ENCODE measurements at regions not wholly inside any gene's neighbourhood (a gene's known extent, or its start where the extent isn't known, plus 50 kb on each side); places are given as distances from the start of the nearest gene placed in this dataset.

DNA sequence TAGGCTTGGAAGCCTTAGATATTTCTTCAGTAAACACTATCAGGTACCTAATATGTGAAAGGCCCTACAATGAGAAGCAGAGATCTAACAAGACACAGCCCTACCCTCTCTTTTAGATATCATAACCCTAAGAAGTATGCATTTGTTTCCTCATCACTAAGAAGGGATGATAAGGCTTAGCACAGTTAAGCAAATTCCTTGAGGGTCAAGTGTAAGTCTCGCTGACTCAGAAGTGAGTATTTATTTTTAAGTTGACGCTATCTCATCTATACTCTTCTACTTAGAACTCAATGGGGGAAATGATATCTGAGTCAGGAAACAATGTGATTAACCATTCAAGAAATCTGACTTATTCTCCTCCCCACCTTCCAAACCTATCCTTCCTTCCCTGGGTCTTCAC, 149.7 kb downstream of the ESM1 start:
- H3K27me3 ChIP-seq (ENCODE audit: insufficient read depth, low read length, poor library complexity, severe bottlenecking), result no peaks in the 10 kb centered on the region
- H3K4me1 ChIP-seq (ENCODE audit: insufficient read depth, low read length, poor library complexity, severe bottlenecking), result no peaks in the 10 kb centered on the region
- no peaks in the 10 kb centered on the region for H3F3A ChIP-seq (ENCODE audit: low read depth)
- H3K36me3 ChIP-seq (ENCODE audit: insufficient read depth, low read length), result no peaks in the 10 kb centered on the region
- H3K9me2 ChIP-seq (replicated peaks; ENCODE audit: low read depth, low read length), result no peaks in the 10 kb centered on the region
- TF ChIP-seq, protein P1, sequence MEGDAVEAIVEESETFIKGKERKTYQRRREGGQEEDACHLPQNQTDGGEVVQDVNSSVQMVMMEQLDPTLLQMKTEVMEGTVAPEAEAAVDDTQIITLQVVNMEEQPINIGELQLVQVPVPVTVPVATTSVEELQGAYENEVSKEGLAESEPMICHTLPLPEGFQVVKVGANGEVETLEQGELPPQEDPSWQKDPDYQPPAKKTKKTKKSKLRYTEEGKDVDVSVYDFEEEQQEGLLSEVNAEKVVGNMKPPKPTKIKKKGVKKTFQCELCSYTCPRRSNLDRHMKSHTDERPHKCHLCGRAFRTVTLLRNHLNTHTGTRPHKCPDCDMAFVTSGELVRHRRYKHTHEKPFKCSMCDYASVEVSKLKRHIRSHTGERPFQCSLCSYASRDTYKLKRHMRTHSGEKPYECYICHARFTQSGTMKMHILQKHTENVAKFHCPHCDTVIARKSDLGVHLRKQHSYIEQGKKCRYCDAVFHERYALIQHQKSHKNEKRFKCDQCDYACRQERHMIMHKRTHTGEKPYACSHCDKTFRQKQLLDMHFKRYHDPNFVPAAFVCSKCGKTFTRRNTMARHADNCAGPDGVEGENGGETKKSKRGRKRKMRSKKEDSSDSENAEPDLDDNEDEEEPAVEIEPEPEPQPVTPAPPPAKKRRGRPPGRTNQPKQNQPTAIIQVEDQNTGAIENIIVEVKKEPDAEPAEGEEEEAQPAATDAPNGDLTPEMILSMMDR (conservative IDR thresholded peaks at IDR 0.05; ENCODE audit: low read length), result no peak
- TF ChIP-seq EZH2phosphoT487 (IDR thresholded peaks at IDR 0.05; ENCODE audit: borderline replicate concordance), result no peak
- no peak overlapping the region for H3K4me2 ChIP-seq (ENCODE audit: low read depth, low read length, poor library complexity, severe bottlenecking)
- no peak overlapping the region for H3K9ac ChIP-seq (ENCODE audit: low read depth, low read length, poor library complexity, severe bottlenecking)
- no peaks in the 10 kb centered on the region for H3K79me2 ChIP-seq (ENCODE audit: insufficient read depth, low read length)
- H3K9me3 ChIP-seq (ENCODE audit: insufficient read depth, low read depth, low read length), result no peaks in the 10 kb centered on the region
- H3K4me3 ChIP-seq (ENCODE audit: low read length, poor library complexity, severe bottlenecking), result no peak overlapping the region
- no peaks in the 10 kb centered on the region for H4K20me1 ChIP-seq (ENCODE audit: insufficient read depth, low read length, poor library complexity, severe bottlenecking)
- H2AFZ ChIP-seq (ENCODE audit: low read length), result no peak overlapping the region

DNA sequence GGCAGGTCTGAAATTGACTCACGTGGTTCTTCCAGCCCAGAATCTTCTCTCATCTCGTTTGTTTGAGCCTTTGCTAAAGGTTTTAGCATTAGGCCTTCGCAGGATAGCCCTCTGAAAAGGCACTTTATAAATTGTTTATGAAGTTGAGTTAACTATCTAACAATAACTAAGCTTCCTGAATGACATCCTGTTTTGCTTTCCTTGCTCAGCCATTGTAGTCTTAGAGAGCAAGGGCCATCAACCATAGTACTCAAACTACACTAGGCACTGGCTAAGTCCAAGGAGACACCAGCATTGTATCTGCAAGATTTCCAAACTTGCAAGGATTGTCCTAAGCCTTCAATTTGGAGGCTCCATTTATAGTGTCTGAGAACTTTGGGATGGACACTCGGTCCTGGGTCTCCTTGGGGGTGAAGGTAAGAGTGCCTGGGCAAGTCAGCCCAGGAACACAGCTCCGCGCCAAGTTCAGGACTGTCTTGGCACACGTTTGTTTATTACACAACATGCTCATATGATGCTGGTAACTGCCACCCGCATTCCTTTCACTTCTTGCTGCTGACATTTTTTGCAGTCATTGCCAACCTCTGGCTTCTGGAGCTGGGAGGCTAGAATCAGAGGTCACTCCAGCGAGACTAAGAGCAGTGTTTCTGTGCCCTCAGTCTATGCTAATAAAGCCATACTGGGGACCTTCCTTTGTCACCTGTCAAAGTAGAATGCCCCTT, 151.1 kb downstream of the ESM1 start:
- no peaks in the 10 kb centered on the region for H3K4me1 ChIP-seq (ENCODE audit: insufficient read depth, low read length, poor library complexity, severe bottlenecking)
- H3F3A ChIP-seq (ENCODE audit: low read depth), result no peaks in the 10 kb centered on the region
- no peaks in the 10 kb centered on the region for H3K27me3 ChIP-seq (ENCODE audit: insufficient read depth, low read length, poor library complexity, severe bottlenecking)
- H3K79me2 ChIP-seq (ENCODE audit: insufficient read depth, low read length), result no peaks in the 10 kb centered on the region
- H3K4me3 ChIP-seq (ENCODE audit: low read length, poor library complexity, severe bottlenecking), result no peak overlapping the region
- H3K9me3 ChIP-seq (ENCODE audit: insufficient read depth, low read depth, low read length), result no peaks in the 10 kb centered on the region
- H3K36me3 ChIP-seq (ENCODE audit: insufficient read depth, low read length), result no peaks in the 10 kb centered on the region
- no peak overlapping the region for H3K4me2 ChIP-seq (ENCODE audit: low read depth, low read length, poor library complexity, severe bottlenecking)
- H3K9me2 ChIP-seq (replicated peaks; ENCODE audit: low read depth, low read length), result no peaks in the 10 kb centered on the region
- no peak for TF ChIP-seq EZH2phosphoT487 (IDR thresholded peaks at IDR 0.05; ENCODE audit: borderline replicate concordance)
- TF ChIP-seq, protein P1 (conservative IDR thresholded peaks at IDR 0.05; ENCODE audit: low read length), result no peak
- no peak overlapping the region for H2AFZ ChIP-seq (ENCODE audit: low read length)
- H3K9ac ChIP-seq (ENCODE audit: low read depth, low read length, poor library complexity, severe bottlenecking), result no peak overlapping the region
- no peaks in the 10 kb centered on the region for H4K20me1 ChIP-seq (ENCODE audit: insufficient read depth, low read length, poor library complexity, severe bottlenecking)

DNA sequence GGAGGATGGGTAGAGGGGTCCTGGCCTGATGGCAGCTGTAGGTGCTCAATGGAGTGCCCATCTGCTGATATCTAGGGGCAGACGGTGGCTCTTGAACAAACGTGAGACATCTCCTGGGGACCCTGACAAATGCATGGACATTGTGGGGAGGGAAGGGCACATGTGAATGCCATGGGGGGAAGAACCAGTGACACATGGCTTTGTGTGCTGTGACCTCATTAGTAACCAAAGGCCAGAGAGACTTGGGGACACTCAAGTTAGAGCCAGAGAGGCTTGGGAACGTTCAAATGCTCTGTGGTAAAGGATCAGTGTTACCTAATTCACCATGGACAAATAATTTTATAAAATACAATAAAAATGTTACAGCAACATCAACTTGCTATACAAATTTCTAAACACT, 151.8 kb downstream of the ESM1 start:
- no peaks in the 10 kb centered on the region for H3K36me3 ChIP-seq (ENCODE audit: insufficient read depth, low read length)
- H3K9me3 ChIP-seq (ENCODE audit: insufficient read depth, low read depth, low read length), result no peaks in the 10 kb centered on the region
- H3K79me2 ChIP-seq (ENCODE audit: insufficient read depth, low read length), result no peaks in the 10 kb centered on the region
- no peak overlapping the region for H3K4me3 ChIP-seq (ENCODE audit: low read length, poor library complexity, severe bottlenecking)
- no peaks in the 10 kb centered on the region for H3K27me3 ChIP-seq (ENCODE audit: insufficient read depth, low read length, poor library complexity, severe bottlenecking)
- H3K9me2 ChIP-seq (replicated peaks; ENCODE audit: low read depth, low read length), result no peaks in the 10 kb centered on the region
- no peak overlapping the region for H2AFZ ChIP-seq (ENCODE audit: low read length)
- no peaks in the 10 kb centered on the region for H3K4me1 ChIP-seq (ENCODE audit: insufficient read depth, low read length, poor library complexity, severe bottlenecking)
- TF ChIP-seq, protein P1 (conservative IDR thresholded peaks at IDR 0.05; ENCODE audit: low read length), result no peak
- no peak for TF ChIP-seq EZH2phosphoT487 (IDR thresholded peaks at IDR 0.05; ENCODE audit: borderline replicate concordance)
- H3K9ac ChIP-seq (ENCODE audit: low read depth, low read length, poor library complexity, severe bottlenecking), result no peak overlapping the region
- H4K20me1 ChIP-seq (ENCODE audit: insufficient read depth, low read length, poor library complexity, severe bottlenecking), result no peaks in the 10 kb centered on the region
- H3K4me2 ChIP-seq (ENCODE audit: low read depth, low read length, poor library complexity, severe bottlenecking), result no peak overlapping the region
- H3F3A ChIP-seq (ENCODE audit: low read depth), result no peaks in the 10 kb centered on the region

All from Loucy (cell line).